GM18508 (cell line): ENCODE measurements at regions not wholly inside any gene's neighbourhood (a gene's known extent, or its start where the extent isn't known, plus 50 kb on each side); places are given as distances from the start of the nearest gene placed in this dataset.

ENCODE experiments used
- ATAC-seq: cut with Tn5 transposase; IDR thresholded peaks from one replicate; pipeline ENCODE4 v1.9.1; 2021; ENCODE audit warnings: moderate number of reproducible peaks; ENCODE audit not compliant: insufficient read depth, unreplicated experiment

GRCh38 chr4:15260758-15261157, 167.1 kb upstream of the C1QTNF7 start:
- no peak for ATAC-seq

- no peak for ATAC-seq
Measured at GRCh38 chr4:15262396-15262795, 165.4 kb upstream of the C1QTNF7 start.

GRCh38 chr4:15270201-15270600, 157.6 kb upstream of the C1QTNF7 start:
- no peak for ATAC-seq

- no peak for ATAC-seq
Measured at GRCh38 chr4:15286041-15286440, 141.8 kb upstream of the C1QTNF7 start.

- ATAC-seq: no peak
Measured at GRCh38 chr4:15291122-15291521, 136.7 kb upstream of the C1QTNF7 start.

GRCh38 chr4:15293711-15294110, 134.1 kb upstream of the C1QTNF7 start:
- ATAC-seq: no peak

GRCh38 chr4:15294202-15294601, 133.6 kb upstream of the C1QTNF7 start:
- ATAC-seq: no peak

GRCh38 chr4:15294832-15295231, 133.0 kb upstream of the C1QTNF7 start:
- ATAC-seq: no peak

GRCh38 chr4:15295421-15296162, 132.2 kb upstream of the C1QTNF7 start:
- ATAC-seq: no peak

GRCh38 chr4:15297344-15297743, 130.5 kb upstream of the C1QTNF7 start:
- ATAC-seq: no peak

- ATAC-seq: no peak
Measured at GRCh38 chr4:15299627-15300026, 128.2 kb upstream of the C1QTNF7 start.

GRCh38 chr4:15303052-15303641, 124.7 kb upstream of the C1QTNF7 start:
- ATAC-seq: no peak

- no peak for ATAC-seq
Measured at GRCh38 chr4:15314974-15315373, 112.9 kb upstream of the C1QTNF7 start.

- no peak for ATAC-seq
Measured at GRCh38 chr4:15317246-15317645, 110.6 kb upstream of the C1QTNF7 start.

GRCh38 chr4:15318621-15319348, 109.0 kb upstream of the C1QTNF7 start:
- ATAC-seq: no peak

- ATAC-seq: no peak
Measured at GRCh38 chr4:15320121-15320678, 107.6 kb upstream of the C1QTNF7 start.

- ATAC-seq: no peak
Measured at GRCh38 chr4:15322006-15322405, 105.8 kb upstream of the C1QTNF7 start.

GRCh38 chr4:15325987-15326386, 101.8 kb upstream of the C1QTNF7 start:
- ATAC-seq: no peak

- ATAC-seq: no peak
Measured at GRCh38 chr4:15327311-15328298, 100.2 kb upstream of the C1QTNF7 start.

- ATAC-seq: no peak
Measured at GRCh38 chr4:15331930-15332329, 95.9 kb upstream of the C1QTNF7 start.
